ENCODE measurements at regions not wholly inside any gene's neighbourhood (a gene's known extent, or its start where the extent isn't known, plus 50 kb on each side); places are given as distances from the start of the nearest gene placed in this dataset.
"Not testable (repeated sequence)": the region's sequence is repeated elsewhere in the genome, so short reads cannot be mapped to it uniquely, and the experiment has no call there.

- Mint-ChIP-seq H3K27ac (no peak overlapping the region), H3K4me1 (peaks cover 2% of the 10 kb centered on the region), H3K9me3 (peaks cover 23% of the 10 kb centered on the region), H3K4me3 (no peak overlapping the region), H3K27me3 (ENCODE audit: insufficient read depth) (no peaks in the 10 kb centered on the region), H3K36me3 (ENCODE audit: low read depth) (peaks cover 4% of the 10 kb centered on the region)
- Histone ChIP-seq H3K27ac (ENCODE audit: low read depth, low read length) (no peak overlapping the region), H3K4me3 (ENCODE audit: low read length) (no peak overlapping the region), H3K4me1 (ENCODE audit: control insufficient read depth, insufficient read depth, low read length) (no peaks in the 10 kb centered on the region), H3K9me3 (ENCODE audit: control insufficient read depth, low read length) (peaks cover 24% of the 10 kb centered on the region), H3K36me3 (ENCODE audit: control insufficient read depth, insufficient read depth, low read length) (no peaks in the 10 kb centered on the region), H3K27me3 (ENCODE audit: control insufficient read depth, insufficient read depth, low read length, poor library complexity, severe bottlenecking) (no peaks in the 10 kb centered on the region), H3K9ac (ENCODE audit: extremely low read depth, low read length, poor library complexity, severe bottlenecking) (no peak overlapping the region)
- no peak for DNase-seq
- TF ChIP-seq CTCF (conservative IDR thresholded peaks at IDR 0.05), result no peak
- WGBS, 2 experiments (ENCODE audit: insufficient coverage in 1 of 2, insufficient read length in 1 of 2), result 95 to 100% methylated on average over 2 to 3 of the region's 3 CpGs
Measured at GRCh38 chr10:25867321-25867720, 66.7 kb upstream of the MYO3A start.

- Mint-ChIP-seq H3K9me3 (peaks cover 17% of the 10 kb centered on the region), H3K27me3 (ENCODE audit: insufficient read depth) (no peaks in the 10 kb centered on the region), H3K4me3 (no peak overlapping the region), H3K27ac (no peak overlapping the region), H3K36me3 (ENCODE audit: low read depth) (peaks cover 4% of the 10 kb centered on the region), H3K4me1 (peaks cover 2% of the 10 kb centered on the region)
- no peak overlapping the region for H3K27ac ChIP-seq (ENCODE audit: low read depth, low read length)
- WGBS, 2 experiments (ENCODE audit: insufficient coverage in 1 of 2, insufficient read length in 1 of 2), result 92 to 95% methylated on average over 5 to 6 of the region's 7 CpGs
- H3K4me3 ChIP-seq (ENCODE audit: low read length), result no peak overlapping the region
- no peak for TF ChIP-seq CTCF (conservative IDR thresholded peaks at IDR 0.05)
- no peak overlapping the region for H3K9ac ChIP-seq (ENCODE audit: extremely low read depth, low read length, poor library complexity, severe bottlenecking)
- DNase-seq, result no peak
- peaks cover 17% of the 10 kb centered on the region for H3K9me3 ChIP-seq (ENCODE audit: control insufficient read depth, low read length)
- H3K4me1 ChIP-seq (ENCODE audit: control insufficient read depth, insufficient read depth, low read length), result no peaks in the 10 kb centered on the region
- no peaks in the 10 kb centered on the region for H3K27me3 ChIP-seq (ENCODE audit: control insufficient read depth, insufficient read depth, low read length, poor library complexity, severe bottlenecking)
- no peaks in the 10 kb centered on the region for H3K36me3 ChIP-seq (ENCODE audit: control insufficient read depth, insufficient read depth, low read length)
Measured at GRCh38 chr10:25869067-25869591, 64.9 kb upstream of the MYO3A start.

DNA sequence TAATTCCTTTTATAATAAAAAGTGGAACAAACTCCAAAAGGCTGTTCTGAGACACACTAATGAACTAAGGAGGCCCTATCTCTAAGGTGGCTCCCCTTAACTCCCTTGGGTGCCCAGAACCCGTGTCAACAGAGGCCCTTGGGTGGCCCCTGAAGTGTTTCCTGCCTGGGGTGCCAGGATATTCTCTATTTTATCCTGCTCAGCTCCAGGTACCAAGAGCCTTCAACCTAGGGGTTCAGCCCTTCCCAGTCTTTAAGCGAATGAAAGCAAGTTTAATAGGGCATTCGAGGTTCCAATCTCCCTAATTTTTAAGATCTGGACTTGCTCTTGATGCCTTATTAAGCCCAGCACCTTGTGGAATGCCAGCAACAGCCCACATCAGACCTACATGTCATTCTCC lies 64.4 kb upstream of the MYO3A start:
- H3K4me1 Mint-ChIP-seq, result peaks cover 2% of the 10 kb centered on the region
- H3K27ac ChIP-seq (ENCODE audit: low read depth, low read length), result no peak overlapping the region
- H3K36me3 Mint-ChIP-seq (ENCODE audit: low read depth), result peaks cover 4% of the 10 kb centered on the region
- H3K4me3 Mint-ChIP-seq, result no peak overlapping the region
- 90 to 98% methylated on average over 3 of the region's 3 CpGs for WGBS, 2 experiments (ENCODE audit: insufficient coverage in 1 of 2, insufficient read length in 1 of 2)
- no peak overlapping the region for H3K27ac Mint-ChIP-seq
- H3K4me3 ChIP-seq (ENCODE audit: low read length), result no peak overlapping the region
- H3K9ac ChIP-seq (ENCODE audit: extremely low read depth, low read length, poor library complexity, severe bottlenecking), result no peak overlapping the region
- H3K9me3 ChIP-seq (ENCODE audit: control insufficient read depth, low read length), result peaks cover 12% of the 10 kb centered on the region
- no peak for DNase-seq
- H3K27me3 Mint-ChIP-seq (ENCODE audit: insufficient read depth), result no peaks in the 10 kb centered on the region
- TF ChIP-seq CTCF (conservative IDR thresholded peaks at IDR 0.05), result no peak
- H3K4me1 ChIP-seq (ENCODE audit: control insufficient read depth, insufficient read depth, low read length), result no peaks in the 10 kb centered on the region
- no peaks in the 10 kb centered on the region for H3K36me3 ChIP-seq (ENCODE audit: control insufficient read depth, insufficient read depth, low read length)
- H3K9me3 Mint-ChIP-seq, result peaks cover 13% of the 10 kb centered on the region
- no peaks in the 10 kb centered on the region for H3K27me3 ChIP-seq (ENCODE audit: control insufficient read depth, insufficient read depth, low read length, poor library complexity, severe bottlenecking)

GRCh38 chr10:25874402-25874801 lies 59.6 kb upstream of the MYO3A start:
- H3K36me3 Mint-ChIP-seq (ENCODE audit: low read depth); H3K27me3 Mint-ChIP-seq (ENCODE audit: insufficient read depth); H3K4me1 ChIP-seq (ENCODE audit: control insufficient read depth, insufficient read depth, low read length); H3K9me3 ChIP-seq (ENCODE audit: control insufficient read depth, low read length); H3K4me3 ChIP-seq (ENCODE audit: low read length); H3K4me1 Mint-ChIP-seq; H3K4me3 Mint-ChIP-seq; H3K36me3 ChIP-seq (ENCODE audit: control insufficient read depth, insufficient read depth, low read length); H3K27ac Mint-ChIP-seq; H3K27ac ChIP-seq (ENCODE audit: low read depth, low read length); H3K27me3 ChIP-seq (ENCODE audit: control insufficient read depth, insufficient read depth, low read length, poor library complexity, severe bottlenecking); DNase-seq; H3K9ac ChIP-seq (ENCODE audit: extremely low read depth, low read length, poor library complexity, severe bottlenecking): not testable (repeated sequence)
- 83 to 86% methylated on average over 1 to 2 of the region's 2 CpGs for WGBS, 2 experiments (ENCODE audit: insufficient coverage in 1 of 2, insufficient read length in 1 of 2)
- H3K9me3 Mint-ChIP-seq, result peaks cover 18% of the 10 kb centered on the region

Data from endodermal cell (in vitro differentiated cells).